22Rv1 (cell line): ENCODE measurements at regions not wholly inside any gene's neighbourhood (a gene's known extent, or its start where the extent isn't known, plus 50 kb on each side); places are given as distances from the start of the nearest gene placed in this dataset.

ENCODE experiments used
- H3K27ac ChIP-seq: fragments of 450-650 bp; 2 replicates; pipeline ENCODE4 v1.5.1; 2017
- ZFX ChIP-seq: fragments of 450-650 bp; IDR thresholded peaks from 2 replicates; pipeline ENCODE4 v1.6.1; 2017; ENCODE audit warnings: antibody characterized with exemption, borderline replicate concordance
- TF ChIP-seq, protein P1 (sequence below): fragments of 450-650 bp; IDR thresholded peaks from 2 replicates; pipeline ENCODE4 v1.5.1; 2017; ENCODE audit warnings: mild to moderate bottlenecking

DNA sequence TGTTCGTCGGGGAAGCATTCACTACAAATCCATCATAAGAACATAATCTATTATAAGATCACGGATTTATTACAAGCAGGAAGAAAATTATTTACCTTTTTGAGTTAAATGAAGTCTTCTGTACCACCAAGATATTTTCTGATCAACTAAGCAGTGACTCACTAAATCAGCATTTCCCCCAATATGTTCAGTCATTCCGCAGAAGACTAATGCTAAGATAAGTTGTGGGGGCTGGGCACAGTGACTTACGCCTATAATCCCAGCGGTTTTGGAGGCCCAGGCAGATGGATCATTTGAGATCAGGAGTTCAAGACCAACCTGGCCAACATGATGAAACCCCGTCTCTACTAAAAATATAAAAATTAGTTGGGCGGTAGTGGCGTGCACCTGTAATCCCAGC, 144.2 kb upstream of the EGR2 start:
- TF ChIP-seq, protein P1, sequence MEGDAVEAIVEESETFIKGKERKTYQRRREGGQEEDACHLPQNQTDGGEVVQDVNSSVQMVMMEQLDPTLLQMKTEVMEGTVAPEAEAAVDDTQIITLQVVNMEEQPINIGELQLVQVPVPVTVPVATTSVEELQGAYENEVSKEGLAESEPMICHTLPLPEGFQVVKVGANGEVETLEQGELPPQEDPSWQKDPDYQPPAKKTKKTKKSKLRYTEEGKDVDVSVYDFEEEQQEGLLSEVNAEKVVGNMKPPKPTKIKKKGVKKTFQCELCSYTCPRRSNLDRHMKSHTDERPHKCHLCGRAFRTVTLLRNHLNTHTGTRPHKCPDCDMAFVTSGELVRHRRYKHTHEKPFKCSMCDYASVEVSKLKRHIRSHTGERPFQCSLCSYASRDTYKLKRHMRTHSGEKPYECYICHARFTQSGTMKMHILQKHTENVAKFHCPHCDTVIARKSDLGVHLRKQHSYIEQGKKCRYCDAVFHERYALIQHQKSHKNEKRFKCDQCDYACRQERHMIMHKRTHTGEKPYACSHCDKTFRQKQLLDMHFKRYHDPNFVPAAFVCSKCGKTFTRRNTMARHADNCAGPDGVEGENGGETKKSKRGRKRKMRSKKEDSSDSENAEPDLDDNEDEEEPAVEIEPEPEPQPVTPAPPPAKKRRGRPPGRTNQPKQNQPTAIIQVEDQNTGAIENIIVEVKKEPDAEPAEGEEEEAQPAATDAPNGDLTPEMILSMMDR = no peak
- no peak for TF ChIP-seq ZFX
- H3K27ac ChIP-seq = no peak overlapping the region

DNA sequence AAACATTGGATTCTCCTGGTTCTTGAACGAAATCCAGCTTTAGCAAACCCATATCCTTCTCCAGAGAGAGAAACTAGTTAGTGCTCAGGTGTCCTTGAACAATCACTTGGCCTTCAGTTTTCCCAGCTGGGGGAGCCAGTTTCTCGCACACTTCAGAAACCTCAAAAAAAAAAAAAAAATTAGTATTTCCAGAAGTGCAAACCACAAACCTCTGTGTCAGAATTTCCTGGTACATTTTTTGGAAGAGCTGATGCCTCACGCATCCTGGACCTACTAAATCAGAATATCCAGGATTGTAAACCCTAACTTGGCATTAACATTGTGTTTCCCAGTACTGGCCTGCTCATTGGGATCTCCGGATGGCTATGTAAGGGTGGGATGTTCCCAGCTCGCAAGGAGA, 143.4 kb upstream of the EGR2 start:
- H3K27ac ChIP-seq = no peak overlapping the region

DNA sequence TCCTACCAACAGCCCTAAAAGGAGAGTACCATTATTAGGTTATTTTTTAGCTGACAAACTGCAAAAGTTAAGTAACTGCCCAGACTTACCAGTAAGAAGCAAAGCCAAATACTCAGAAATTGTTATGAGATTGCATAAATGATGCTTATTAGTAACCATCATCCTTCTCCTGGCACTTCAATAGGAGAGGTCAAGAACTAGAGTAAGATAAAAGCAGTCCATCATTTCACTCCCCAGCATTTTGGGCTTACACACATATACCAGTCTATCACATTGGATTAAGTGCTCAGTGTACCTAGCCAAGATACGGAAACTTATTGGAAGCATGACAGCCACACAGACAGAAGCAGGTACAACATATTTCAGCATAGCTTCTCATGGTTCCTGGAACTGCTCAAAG, 142.8 kb upstream of the EGR2 start:
- no peak overlapping the region for H3K27ac ChIP-seq
- TF ChIP-seq, protein P1 = no peak
- TF ChIP-seq ZFX = no peak

More for the DNA sequence above, 143.4 kb upstream of the EGR2 start:
- TF ChIP-seq, protein P1 = no peak
- no peak for TF ChIP-seq ZFX

DNA sequence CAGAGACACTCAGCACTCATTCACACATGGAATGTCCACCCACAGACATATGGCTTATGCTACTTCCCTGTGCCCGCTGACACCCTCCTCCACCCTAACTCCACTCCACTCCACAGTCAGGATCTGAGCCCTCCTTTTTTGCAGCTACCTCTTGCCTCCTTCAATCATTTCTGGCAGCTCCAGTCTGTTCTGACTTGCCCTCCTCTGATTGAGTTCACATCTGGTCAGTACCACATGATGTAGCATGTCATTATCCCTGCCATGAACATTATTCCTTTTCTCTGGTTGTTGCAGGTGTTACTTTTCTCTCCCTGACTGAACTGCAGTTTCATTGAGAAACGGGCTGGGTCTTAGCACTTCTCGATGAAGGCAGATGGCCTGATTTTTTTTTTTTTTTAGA, 130.1 kb upstream of the EGR2 start:
- no peak overlapping the region for H3K27ac ChIP-seq
- TF ChIP-seq, protein P1 = no peak
- no peak for TF ChIP-seq ZFX

DNA sequence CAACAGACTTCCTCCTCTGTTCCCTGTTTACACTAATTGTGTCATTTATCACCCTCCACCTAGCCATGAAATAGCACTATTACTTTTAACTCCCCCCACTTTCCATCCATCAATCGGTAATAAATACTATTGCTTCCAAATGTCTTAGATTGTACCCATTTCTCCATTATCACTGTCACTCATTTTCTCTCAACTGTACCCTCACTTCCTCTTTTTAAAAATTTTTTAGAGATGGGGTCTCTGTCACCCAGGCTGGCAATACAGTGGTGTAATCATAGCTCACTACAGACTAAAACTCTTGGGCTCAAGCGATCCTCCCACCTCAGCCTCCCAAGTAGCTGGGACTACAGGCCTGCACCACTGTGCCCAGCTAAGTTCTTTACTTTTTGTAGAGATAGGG, 123.5 kb upstream of the EGR2 start:
- no peak overlapping the region for H3K27ac ChIP-seq
- no peak for TF ChIP-seq ZFX
- TF ChIP-seq, protein P1 = no peak

DNA sequence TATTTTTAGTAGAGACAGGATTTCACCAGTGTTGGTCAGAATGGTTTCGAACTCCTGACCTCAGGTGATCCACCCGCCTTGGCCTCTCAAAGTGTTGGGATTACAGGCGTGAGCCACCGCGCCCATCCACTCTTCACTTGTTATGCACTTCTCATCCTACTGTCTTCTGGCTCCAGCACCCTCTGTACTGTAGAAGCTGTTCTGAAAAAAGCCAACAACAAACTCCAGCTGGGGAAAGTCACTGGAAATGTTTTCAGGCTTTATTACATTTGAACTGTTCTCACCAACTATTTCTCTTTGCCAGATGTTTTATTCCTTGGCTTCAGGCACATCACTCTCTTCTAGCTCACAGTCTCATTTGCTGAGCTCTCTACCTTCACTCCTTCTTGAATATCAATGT, 122.5 kb upstream of the EGR2 start:
- H3K27ac ChIP-seq = no peak overlapping the region
- no peak for TF ChIP-seq ZFX

DNA sequence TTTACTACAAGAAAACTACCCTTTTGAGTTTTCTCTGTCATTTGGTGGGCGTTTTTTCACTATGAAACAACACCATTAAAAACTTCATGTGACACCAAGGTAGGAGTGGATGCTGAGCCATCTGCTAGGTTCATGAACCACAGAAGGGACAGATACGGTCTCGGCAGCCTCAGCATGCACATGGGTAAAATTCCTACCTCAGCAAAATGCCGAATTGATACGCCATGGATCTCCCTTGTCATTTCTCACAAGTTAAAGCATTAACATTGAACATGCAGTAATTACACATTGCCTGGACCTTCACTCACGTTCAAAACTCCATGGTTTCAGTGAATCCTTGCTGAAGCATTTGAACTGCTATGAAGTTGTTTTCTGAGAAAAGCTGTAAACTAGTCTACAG, 121.5 kb upstream of the EGR2 start:
- TF ChIP-seq, protein P1 = no peak
- no peak for TF ChIP-seq ZFX
- H3K27ac ChIP-seq = no peak overlapping the region

DNA sequence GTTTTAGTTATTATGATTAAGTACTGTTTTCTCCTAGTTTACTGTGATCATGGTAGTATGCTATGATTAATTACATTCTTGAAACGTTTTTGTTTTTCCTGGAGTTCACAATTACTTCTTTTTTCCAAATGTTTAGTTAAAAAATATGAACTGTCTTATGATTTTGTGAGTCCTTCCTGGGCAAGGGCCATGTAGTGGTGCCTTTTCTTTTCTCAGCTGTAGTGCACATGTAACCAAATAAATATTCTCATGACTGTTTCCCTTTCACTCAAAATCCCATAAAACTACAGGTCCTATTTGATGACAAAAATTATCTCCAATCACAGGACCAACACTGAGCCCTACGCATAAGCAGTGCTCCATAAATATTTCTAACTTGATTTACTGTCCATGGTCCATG, 118.9 kb upstream of the EGR2 start:
- TF ChIP-seq ZFX = no peak
- TF ChIP-seq, protein P1 = no peak
- H3K27ac ChIP-seq = no peak overlapping the region
